Mammary epithelial cell (primary cell): ENCODE measurements at regions not wholly inside any gene's neighbourhood (a gene's known extent, or its start where the extent isn't known, plus 50 kb on each side); places are given as distances from the start of the nearest gene placed in this dataset.

Experiments used
- CTCF ChIP-seq, 2 donors: IDR thresholded peaks in 1 of 2; conservative IDR thresholded peaks in 1 of 2; 2 replicates each; pipeline ENCODE4 v1.5.1; 2011 to 2012; ENCODE audit warnings: inconsistent platforms in 2 of 2, low read length in 2 of 2, mild to moderate bottlenecking in 2 of 2, control low read depth in 1 of 2, low read depth in 1 of 2; ENCODE audit not compliant: insufficient read depth in 1 of 2; ENCODE audit errors: extremely low read depth in 1 of 2
- EZH2 ChIP-seq: IDR thresholded peaks from 2 replicates; pipeline ENCODE4 v1.6.1; 2012; ENCODE audit warnings: low read length, inconsistent platforms, borderline replicate concordance

DNA sequence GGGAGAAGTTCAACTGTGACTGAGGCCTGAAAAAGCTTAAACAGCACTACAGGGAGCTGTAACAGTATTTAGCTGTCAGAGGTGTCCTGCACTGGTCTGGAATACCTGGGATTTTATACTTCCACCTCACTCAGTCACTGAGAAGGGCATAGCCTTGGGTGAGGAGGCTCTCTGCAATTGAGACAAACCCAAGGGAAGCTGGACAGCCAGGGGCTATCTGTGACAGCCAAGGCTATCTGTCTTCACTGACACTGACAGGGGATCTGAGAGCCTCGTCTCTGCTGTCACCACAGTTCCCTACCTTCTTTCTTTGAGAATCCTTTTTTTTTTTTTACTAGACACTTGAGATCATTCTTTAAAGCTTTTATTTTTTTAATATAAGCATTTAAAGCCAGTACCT lies 356.2 kb upstream of the CD180 start:
- TF ChIP-seq CTCF (conservative IDR thresholded peaks at IDR 0.05 in 1 of 2, IDR thresholded peaks at IDR 0.05 in 1 of 2; ENCODE audit: extremely low read depth in 1 of 2, insufficient read depth in 1 of 2, low read depth in 1 of 2, low read length in 2 of 2) (no peak), EZH2 (no peak)
